DND-41 (cell line): ENCODE measurements at regions not wholly inside any gene's neighbourhood (a gene's known extent, or its start where the extent isn't known, plus 50 kb on each side); places are given as distances from the start of the nearest gene placed in this dataset.

Source experiments
- ATAC-seq: fragments of 200-7000 bp; cut with Tn5 transposase; 3 replicates; pipeline ENCODE4 v1.9.1; 2021; ENCODE audit warnings: low read depth; ENCODE audit not compliant: insufficient read depth
- DNase-seq: peaks from one replicate; pipeline ENCODE4 v3.0.0-alpha.2; 2020
- H2AFZ ChIP-seq: 2 replicates; pipeline ENCODE4 v1.6.0; 2012; ENCODE audit warnings: low read depth, low read length
- H3K27ac ChIP-seq: 2 replicates; pipeline ENCODE4 v1.5.1; 2012; ENCODE audit warnings: low read length, inconsistent platforms
- H3K27me3 ChIP-seq: fragments of 200-600 bp; sonication (generic); 2 replicates; pipeline ENCODE4 v1.6.0; 2012; ENCODE audit warnings: low read length, mild to moderate bottlenecking, inconsistent platforms; ENCODE audit not compliant: insufficient read depth, poor library complexity
- H3K36me3 ChIP-seq: 2 replicates; pipeline ENCODE4 v1.5.1; 2012; ENCODE audit warnings: low read length, inconsistent platforms; ENCODE audit not compliant: insufficient read depth
- H3K4me1 ChIP-seq: 2 replicates; pipeline ENCODE4 v1.5.1; 2012; ENCODE audit warnings: mild to moderate bottlenecking, low read length; ENCODE audit not compliant: insufficient read depth
- H3K4me2 ChIP-seq: 2 replicates; pipeline ENCODE4 v1.6.0; 2012; ENCODE audit warnings: mild to moderate bottlenecking, moderate library complexity, low read length, inconsistent platforms; ENCODE audit not compliant: insufficient read depth
- H3K4me3 ChIP-seq, 2 experiments: fragments of 200-600 bp in 1 of 2; shearing (Covaris generic) in 1 of 2; 2 replicates each; pipeline ENCODE4 v1.5.1; 2012 to 2016; ENCODE audit warnings: inconsistent platforms in 2 of 2, low read length in 2 of 2, mild to moderate bottlenecking in 2 of 2, low read depth in 1 of 2, moderate library complexity in 1 of 2
- H3K79me2 ChIP-seq: 2 replicates; pipeline ENCODE4 v1.6.0; 2012; ENCODE audit warnings: low read length, inconsistent platforms; ENCODE audit not compliant: insufficient read depth
- H3K9ac ChIP-seq: 2 replicates; pipeline ENCODE4 v1.6.0; 2012; ENCODE audit warnings: low read depth, mild to moderate bottlenecking, inconsistent platforms, low read length, moderate library complexity
- H3K9me3 ChIP-seq: 2 replicates; pipeline ENCODE4 v1.5.1; 2012; ENCODE audit warnings: low read length, moderate library complexity, mild to moderate bottlenecking, inconsistent platforms; ENCODE audit not compliant: insufficient read depth, severe bottlenecking
- H4K20me1 ChIP-seq: 2 replicates; pipeline ENCODE4 v1.6.0; 2012; ENCODE audit warnings: low read length; ENCODE audit not compliant: insufficient read depth
- CTCF ChIP-seq: IDR thresholded peaks from 2 replicates; pipeline ENCODE4 v1.5.1; 2012; ENCODE audit warnings: borderline replicate concordance, low read length, moderate library complexity, mild to moderate bottlenecking; ENCODE audit not compliant: poor library complexity, severe bottlenecking; ENCODE audit errors: extremely low read depth
- EZH2 ChIP-seq: IDR thresholded peaks from 3 replicates; pipeline ENCODE4 v1.6.1; 2012; ENCODE audit warnings: borderline replicate concordance, low read depth, mild to moderate bottlenecking, moderate library complexity, low read length, inconsistent platforms; ENCODE audit not compliant: severe bottlenecking

- Histone ChIP-seq H3K9me3 (peaks cover 12% of the 10 kb centered on the region), H3K4me2 (no peak overlapping the region), H4K20me1 (no peaks in the 10 kb centered on the region), H3K27me3 (no peaks in the 10 kb centered on the region), H3K9ac (no peak overlapping the region), H3K4me1 (no peaks in the 10 kb centered on the region), H3K36me3 (no peaks in the 10 kb centered on the region), H3K4me3 (no peak overlapping the region), H2AFZ (no peak overlapping the region), H3K27ac (no peak overlapping the region), H3K79me2 (no peaks in the 10 kb centered on the region)
- TF ChIP-seq EZH2: no peak
- TF ChIP-seq CTCF: no peak
- ATAC-seq: no peak
- DNase-seq: no peak
Measured at GRCh38 chr3:109882144-109882543, 544.8 kb upstream of the DPPA4 start.

- DNase-seq (no peak), ATAC-seq (no peak)
- H4K20me1 ChIP-seq: no peaks in the 10 kb centered on the region
- H3K4me1 ChIP-seq: no peaks in the 10 kb centered on the region
- H3K27me3 ChIP-seq: no peaks in the 10 kb centered on the region
- peaks cover 15% of the 10 kb centered on the region for H3K9me3 ChIP-seq
- no peaks in the 10 kb centered on the region for H3K36me3 ChIP-seq
- H3K27ac ChIP-seq: no peak overlapping the region
- H2AFZ ChIP-seq: 0 out of 2 replicates have a peak overlapping the region, but pooled peaks have one; percentile 12
- TF ChIP-seq EZH2 (no peak), CTCF (no peak)
- H3K4me3 ChIP-seq: no peak overlapping the region
- no peak overlapping the region for H3K4me2 ChIP-seq
- H3K9ac ChIP-seq: no peak overlapping the region
- no peaks in the 10 kb centered on the region for H3K79me2 ChIP-seq
Measured at GRCh38 chr3:109887293-109887692, 549.9 kb upstream of the DPPA4 start.

DNA sequence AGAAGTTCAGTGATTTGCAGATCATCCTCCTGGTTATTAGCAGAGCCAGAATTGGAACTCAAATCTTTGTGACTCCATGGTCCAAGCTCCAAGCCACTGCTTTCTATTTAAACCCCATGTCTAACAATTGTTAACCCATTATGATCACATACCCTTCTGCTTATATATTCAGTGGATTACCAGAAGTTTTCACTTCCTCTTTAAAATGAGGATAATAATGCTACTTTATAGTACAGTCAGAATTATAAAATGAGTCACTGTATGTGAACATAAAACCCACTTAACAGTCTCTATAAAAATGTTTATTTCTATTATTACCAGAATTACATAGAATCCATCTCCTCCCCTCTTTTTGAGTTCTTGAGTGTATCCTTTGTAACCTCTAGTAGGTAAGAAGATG lies 550.7 kb upstream of the DPPA4 start:
- no peak overlapping the region for H3K4me2 ChIP-seq
- H3K4me1 ChIP-seq: no peaks in the 10 kb centered on the region
- no peaks in the 10 kb centered on the region for H3K79me2 ChIP-seq
- DNase-seq (no peak), ATAC-seq (no peak)
- no peak overlapping the region for H3K27ac ChIP-seq
- H2AFZ ChIP-seq: no peak overlapping the region
- TF ChIP-seq CTCF: no peak
- no peak for TF ChIP-seq EZH2
- no peaks in the 10 kb centered on the region for H4K20me1 ChIP-seq
- H3K27me3 ChIP-seq: no peaks in the 10 kb centered on the region
- no peak overlapping the region for H3K9ac ChIP-seq
- no peaks in the 10 kb centered on the region for H3K36me3 ChIP-seq
- peaks cover 11% of the 10 kb centered on the region for H3K9me3 ChIP-seq
- no peak overlapping the region for H3K4me3 ChIP-seq

DNA sequence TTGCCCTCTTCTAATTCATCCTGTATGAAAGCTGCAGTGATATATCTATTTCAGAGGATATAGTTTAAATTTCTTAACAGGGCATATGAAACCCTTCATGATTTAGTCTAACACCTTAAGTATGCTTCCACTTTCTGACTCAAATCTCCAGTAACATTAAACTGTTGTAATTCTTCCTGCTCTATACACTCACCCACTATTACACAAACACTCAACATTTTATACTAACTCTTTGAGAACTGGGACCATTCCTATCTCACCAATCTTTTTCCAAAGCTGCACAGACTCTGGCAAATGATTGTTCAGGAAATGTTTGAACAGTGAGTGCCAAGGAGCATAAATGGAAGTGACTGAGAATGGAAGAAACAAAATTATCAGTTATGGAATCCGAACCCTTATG lies 560.4 kb upstream of the DPPA4 start:
- no peak for TF ChIP-seq EZH2
- TF ChIP-seq CTCF: no peak
- no peak for ATAC-seq

More for the DNA sequence above, 560.4 kb upstream of the DPPA4 start:
- H3K4me1 ChIP-seq: peaks cover 28% of the 10 kb centered on the region
- no peaks in the 10 kb centered on the region for H3K79me2 ChIP-seq
- DNase-seq: no peak
- H3K36me3 ChIP-seq: no peaks in the 10 kb centered on the region
- no peak overlapping the region for H3K4me3 ChIP-seq
- H3K27me3 ChIP-seq: no peaks in the 10 kb centered on the region
- H3K9me3 ChIP-seq: no peaks in the 10 kb centered on the region
- H3K9ac ChIP-seq: no peak overlapping the region
- H4K20me1 ChIP-seq: no peaks in the 10 kb centered on the region
- H2AFZ ChIP-seq: no peak overlapping the region
- no peak overlapping the region for H3K27ac ChIP-seq
- no peak overlapping the region for H3K4me2 ChIP-seq
